ENCODE measurements at regions not wholly inside any gene's neighbourhood (a gene's known extent, or its start where the extent isn't known, plus 50 kb on each side); places are given as distances from the start of the nearest gene placed in this dataset.

DNA sequence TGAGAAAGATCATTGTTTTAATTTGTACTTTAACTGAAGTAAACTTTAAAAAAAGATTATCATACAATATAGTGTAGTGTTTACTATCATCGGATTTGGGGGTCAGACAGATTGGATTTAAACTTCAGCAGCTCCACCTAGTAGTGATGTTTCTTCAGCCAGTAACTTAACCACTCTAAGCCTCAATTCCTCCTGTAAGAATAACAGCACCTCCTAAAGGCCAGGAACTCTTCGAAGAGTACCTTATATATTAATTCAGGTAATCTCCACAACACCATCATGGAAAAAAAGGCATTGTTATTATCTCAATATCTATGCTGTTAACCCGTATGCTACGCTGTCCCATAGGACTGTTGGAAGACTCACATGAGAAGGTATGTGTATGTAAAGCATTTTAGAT lies 69.0 kb upstream of the DLGAP1 start:
- H3K9me3 ChIP-seq: peaks cover 8% of the 10 kb centered on the region
- DNase-seq (no peak), ATAC-seq (no peak)
- no peaks in the 10 kb centered on the region for H3K4me1 ChIP-seq (ENCODE audit: low read depth)
- intact Hi-C loops (cut with DNase I, micrococcal nuclease): no loop called here
- no peak overlapping the region for H3K4me3 ChIP-seq
- no peak for TF ChIP-seq CTCF (IDR thresholded peaks at IDR 0.05)
- H3K36me3 ChIP-seq (ENCODE audit: low read depth): no peaks in the 10 kb centered on the region

DNA sequence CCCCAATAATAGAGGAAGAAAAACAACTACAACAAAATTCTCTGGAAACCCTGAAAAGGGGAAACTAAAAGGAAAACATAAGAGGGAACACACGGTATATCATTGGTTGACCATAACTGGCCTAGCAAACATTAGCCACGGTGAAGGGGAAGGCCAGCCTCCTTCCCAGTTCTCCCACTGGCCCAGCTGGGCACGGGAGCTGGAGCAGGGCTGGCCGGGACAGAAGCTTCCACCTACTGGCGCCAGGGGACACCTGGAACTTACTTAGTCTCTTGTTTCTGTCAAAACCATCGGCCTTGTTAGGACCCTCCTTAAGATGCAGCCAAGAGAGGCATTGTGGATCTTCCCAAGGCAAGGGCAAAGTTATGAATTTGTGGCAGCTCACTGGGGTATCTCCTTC lies 56.1 kb upstream of the DLGAP1 start:
- Histone ChIP-seq H3K9me3 (peaks cover 10% of the 10 kb centered on the region), H3K4me3 (no peak overlapping the region), H3K36me3 (ENCODE audit: low read depth) (no peaks in the 10 kb centered on the region), H3K4me1 (ENCODE audit: low read depth) (no peaks in the 10 kb centered on the region)
- DNase-seq: no peak
- no peak for ATAC-seq
- TF ChIP-seq CTCF (IDR thresholded peaks at IDR 0.05): no peak
- intact Hi-C loops (cut with DNase I, micrococcal nuclease): no loop called here

DNA sequence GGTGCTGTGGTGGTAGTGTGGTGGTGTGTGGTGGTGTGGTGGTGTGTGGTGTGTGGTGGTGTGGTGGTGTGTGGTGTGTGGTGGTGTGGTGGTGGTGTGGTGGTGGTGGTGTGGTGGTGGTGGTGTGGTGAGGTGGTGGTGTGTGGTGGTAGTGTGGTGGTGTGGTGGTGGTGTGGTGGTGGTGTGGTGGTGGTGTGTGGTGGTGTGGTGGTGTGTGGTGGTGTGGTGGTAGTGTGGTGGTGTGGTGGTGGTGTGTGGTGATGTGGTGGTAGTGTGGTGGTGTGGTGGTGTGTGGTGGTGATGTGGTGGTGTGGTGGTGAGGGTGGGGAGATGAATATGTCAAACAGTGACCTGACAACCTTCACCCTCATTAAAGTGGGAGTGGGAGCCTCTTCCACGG lies 55.6 kb upstream of the DLGAP1 start:
- DNase-seq: no peak
- no peaks in the 10 kb centered on the region for H3K36me3 ChIP-seq (ENCODE audit: low read depth)

GRCh38 chr18:4510160-4510559 lies 55.1 kb upstream of the DLGAP1 start:
- H3K9me3 ChIP-seq: peaks cover 10% of the 10 kb centered on the region
- DNase-seq (no peak), ATAC-seq (no peak)
- H3K4me3 ChIP-seq: no peak overlapping the region
- no peak for TF ChIP-seq CTCF (IDR thresholded peaks at IDR 0.05)
- H3K4me1 ChIP-seq (ENCODE audit: low read depth): no peaks in the 10 kb centered on the region
- H3K36me3 ChIP-seq (ENCODE audit: low read depth): no peaks in the 10 kb centered on the region
- intact Hi-C loops (cut with DNase I, micrococcal nuclease): no loop called here

More for the DNA sequence above, 55.6 kb upstream of the DLGAP1 start:
- intact Hi-C loops (cut with DNase I, micrococcal nuclease): no loop called here
- Histone ChIP-seq H3K4me3 (no peak overlapping the region), H3K4me1 (ENCODE audit: low read depth) (no peaks in the 10 kb centered on the region), H3K9me3 (peaks cover 10% of the 10 kb centered on the region)
- TF ChIP-seq CTCF (IDR thresholded peaks at IDR 0.05): no peak
- peak; percentile 58 for ATAC-seq
